Liver (tissue), 8 donors: ENCODE measurements at regions not wholly inside any gene's neighbourhood (a gene's known extent, or its start where the extent isn't known, plus 50 kb on each side); places are given as distances from the start of the nearest gene placed in this dataset.

Experiments
- DNase-seq: peaks from one replicate; pipeline ENCODE4 v3.0.0-alpha.2; 2017; ENCODE audit warnings: low spot score
- H3K27ac ChIP-seq, 2 donors: one replicate each; pipeline ENCODE4 v1.7.0; 2013; ENCODE audit warnings: inconsistent platforms in 2 of 2, low read length in 2 of 2, control low read depth in 1 of 2, low read depth in 1 of 2, mild to moderate bottlenecking in 1 of 2
- H3K27me3 ChIP-seq, 4 donors: one replicate each; pipeline versions ENCODE4 v1.6.1 to v1.7.0; 2013; ENCODE audit warnings: low read length in 3 of 4, inconsistent platforms in 1 of 4, mild to moderate bottlenecking in 1 of 4, moderate library complexity in 1 of 4; ENCODE audit not compliant: control insufficient read depth in 4 of 4, insufficient read depth in 4 of 4
- H3K36me3 ChIP-seq, 4 donors: one replicate each; pipeline versions ENCODE4 v1.6.1 to v1.7.0; 2013; ENCODE audit warnings: low read length in 3 of 4, mild to moderate bottlenecking in 3 of 4, low read depth in 1 of 4, moderate library complexity in 1 of 4; ENCODE audit not compliant: control insufficient read depth in 4 of 4, insufficient read depth in 3 of 4
- H3K4me1 ChIP-seq, 4 donors: one replicate each; pipeline versions ENCODE4 v1.6.1 to v1.7.0; 2013; ENCODE audit warnings: low read length in 3 of 4, mild to moderate bottlenecking in 3 of 4, moderate library complexity in 1 of 4; ENCODE audit not compliant: control insufficient read depth in 4 of 4, insufficient read depth in 4 of 4
- H3K4me3 ChIP-seq, 3 donors: one replicate each; pipeline versions ENCODE4 v1.6.1 to v1.7.0; 2013; ENCODE audit warnings: low read length in 3 of 3, control low read depth in 1 of 3, low read depth in 1 of 3, mild to moderate bottlenecking in 1 of 3
- H3K9ac ChIP-seq, 2 donors: one replicate each; pipeline ENCODE4 v1.7.0; 2013; ENCODE audit warnings: low read length in 2 of 2, mild to moderate bottlenecking in 2 of 2, moderate library complexity in 2 of 2, control low read depth in 1 of 2, low read depth in 1 of 2
- H3K9me3 ChIP-seq, 4 donors: one replicate each; pipeline versions ENCODE4 v1.6.1 to v1.7.0; 2013; ENCODE audit warnings: low read length in 3 of 4; ENCODE audit not compliant: control insufficient read depth in 4 of 4
- ATF3 ChIP-seq: IDR thresholded peaks from 2 replicates; pipeline ENCODE4 v1.6.1; 2016; ENCODE audit warnings: antibody characterized with exemption
- CTCF ChIP-seq: fragments of 150-350 bp; IDR thresholded peaks from 2 replicates; pipeline ENCODE4 v1.5.1; 2017; ENCODE audit warnings: improper control_type of control experiment, low read depth, low read length; ENCODE audit not compliant: missing input control
- EGR1 ChIP-seq, 2 donors: IDR thresholded peaks; 2 replicates each; pipeline ENCODE4 v1.6.1; 2016 to 2018; ENCODE audit warnings: antibody characterized with exemption in 2 of 2, low read depth in 2 of 2
- FOXA2 ChIP-seq: IDR thresholded peaks from 2 replicates; pipeline ENCODE4 v1.6.1; 2016; ENCODE audit warnings: antibody characterized with exemption
- GABPA ChIP-seq, 2 donors: IDR thresholded peaks in 1 of 2; conservative IDR thresholded peaks in 1 of 2; 2 replicates each; pipeline ENCODE4 v1.6.1; 2016; ENCODE audit warnings: antibody characterized with exemption in 2 of 2, mild to moderate bottlenecking in 1 of 2, moderate library complexity in 1 of 2
- HNF4A ChIP-seq, 2 donors: conservative IDR thresholded peaks; 2 replicates each; pipeline ENCODE4 v1.6.1; 2016; ENCODE audit warnings: antibody characterized with exemption in 2 of 2, mild to moderate bottlenecking in 2 of 2
- HNF4G ChIP-seq: IDR thresholded peaks from 2 replicates; pipeline ENCODE4 v1.6.1; 2016; ENCODE audit warnings: antibody characterized with exemption
- JUND ChIP-seq, 2 donors: IDR thresholded peaks; 2 replicates each; pipeline ENCODE4 v1.6.1; 2016; ENCODE audit warnings: antibody characterized with exemption in 2 of 2
- MAX ChIP-seq: IDR thresholded peaks from 2 replicates; pipeline ENCODE4 v1.6.1; 2016; ENCODE audit warnings: antibody characterized with exemption
- NR2F2 ChIP-seq: IDR thresholded peaks from 2 replicates; pipeline ENCODE4 v1.6.1; 2016; ENCODE audit warnings: antibody characterized with exemption
- RAD21 ChIP-seq, 2 donors: IDR thresholded peaks; 2 replicates each; pipeline ENCODE4 v1.6.1; 2016; ENCODE audit warnings: antibody characterized with exemption in 2 of 2, mild to moderate bottlenecking in 2 of 2
- REST ChIP-seq: IDR thresholded peaks from 2 replicates; pipeline ENCODE4 v1.6.1; 2016; ENCODE audit warnings: antibody characterized with exemption, mild to moderate bottlenecking
- RXRA ChIP-seq, 2 donors: IDR thresholded peaks; 2 replicates each; pipeline ENCODE4 v1.6.1; 2017 to 2018; ENCODE audit warnings: antibody characterized with exemption in 2 of 2, mild to moderate bottlenecking in 1 of 2
- SP1 ChIP-seq: IDR thresholded peaks from 2 replicates; pipeline ENCODE4 v1.6.1; 2018; ENCODE audit warnings: antibody characterized with exemption, mild to moderate bottlenecking
- TAF1 ChIP-seq: conservative IDR thresholded peaks from 2 replicates; pipeline ENCODE4 v1.6.1; 2016; ENCODE audit warnings: antibody characterized with exemption, mild to moderate bottlenecking
- YY1 ChIP-seq: IDR thresholded peaks from 2 replicates; pipeline ENCODE4 v1.6.1; 2016; ENCODE audit warnings: antibody characterized with exemption, mild to moderate bottlenecking
- ZBTB33 ChIP-seq: IDR thresholded peaks from 2 replicates; pipeline ENCODE4 v1.6.1; 2016; ENCODE audit warnings: antibody characterized with exemption
- WGBS: extraction: QIAGEN DNeasy Blood & Tissue Kit; methylation state at CpG from one replicate; pipeline ENCODE4 v1.1.7; 2013; 5-methylcytosine and 5-hydroxymethylcytosine counted together
- donor health status: healthy.
- donor health status: healthy.
- donor health status: healthy.
- donor health status: healthy.
- donor health status: healthy.

- Histone ChIP-seq H3K9me3 (peaks cover 0 to 3% (median under 1%) of the 10 kb centered on the region in 4 donors), H3K4me1 (no peaks in the 10 kb centered on the region), H3K27me3 (no peaks in the 10 kb centered on the region), H3K27ac (no peak overlapping the region), H3K4me3 (no peak overlapping the region), H3K36me3 (no peaks in the 10 kb centered on the region), H3K9ac (no peak overlapping the region)
- no peak for DNase-seq
- 87% methylated on average over 9 of the region's 9 CpGs for WGBS
- TF ChIP-seq MAX (no peak), GABPA (IDR thresholded peaks at IDR 0.05 in 1 of 2, conservative IDR thresholded peaks at IDR 0.05 in 1 of 2) (no peak), RXRA (IDR thresholded peaks at IDR 0.05) (no peak), EGR1 (IDR thresholded peaks at IDR 0.05; ENCODE audit: low read depth in 2 of 2) (no peak), REST (no peak), ATF3 (no peak), FOXA2 (no peak), HNF4A (conservative IDR thresholded peaks at IDR 0.05) (no peak), CTCF (no peak), SP1 (no peak)
These were observed 140.8 kb upstream of the NFE2L3 start for GRCh38 chr7:26011039-26011696.

GRCh38 chr7:26013551-26014083, 138.4 kb upstream of the NFE2L3 start:
- no peaks in the 10 kb centered on the region for H3K27me3 ChIP-seq
- H3K36me3 ChIP-seq: no peaks in the 10 kb centered on the region
- no peak for TF ChIP-seq ZBTB33
- TF ChIP-seq YY1: no peak
- no peak for TF ChIP-seq JUND (IDR thresholded peaks at IDR 0.05)
- TF ChIP-seq NR2F2: no peak
- TF ChIP-seq ATF3: no peak
- no peak for TF ChIP-seq MAX
- no peak for TF ChIP-seq CTCF
- no peak for TF ChIP-seq TAF1
- TF ChIP-seq RAD21 (IDR thresholded peaks at IDR 0.05): no peak
- no peak for TF ChIP-seq GABPA (IDR thresholded peaks at IDR 0.05 in 1 of 2, conservative IDR thresholded peaks at IDR 0.05 in 1 of 2)
- TF ChIP-seq HNF4G: no peak
- 77% methylated on average over 9 of the region's 9 CpGs for WGBS
- H3K4me1 ChIP-seq: no peaks in the 10 kb centered on the region
- H3K27ac ChIP-seq: no peak overlapping the region
- no peak overlapping the region for H3K9ac ChIP-seq
- no peak for DNase-seq
- H3K9me3 ChIP-seq: peaks cover 0 to 4% (median under 1%) of the 10 kb centered on the region in 4 donors
- no peak overlapping the region for H3K4me3 ChIP-seq
